ENCODE measurements at regions not wholly inside any gene's neighbourhood (a gene's known extent, or its start where the extent isn't known, plus 50 kb on each side); places are given as distances from the start of the nearest gene placed in this dataset.

DNA sequence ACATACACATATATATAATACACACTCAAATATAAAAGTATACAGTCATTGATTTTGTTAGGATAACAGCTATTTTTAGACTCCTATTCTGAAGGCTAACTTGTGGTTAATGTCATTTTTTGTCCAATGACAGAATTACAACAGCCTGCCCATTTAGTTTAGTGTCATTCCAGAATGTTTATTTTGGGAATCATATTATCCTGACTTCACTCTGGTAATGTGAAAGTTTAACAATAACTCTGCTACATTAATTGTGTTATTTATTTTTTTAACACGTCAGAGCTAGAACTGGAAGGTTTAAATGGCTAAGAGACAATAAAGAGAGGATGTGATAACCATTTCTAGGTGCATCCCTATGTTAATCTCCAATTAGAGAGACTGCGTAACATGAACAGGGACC, 648.1 kb downstream of the USP25 start:
- H3K4me1 Mint-ChIP-seq (ENCODE audit: low read depth, unreplicated experiment): peaks cover 1% of the 10 kb centered on the region
- H3K36me3 Mint-ChIP-seq (ENCODE audit: unreplicated experiment): no peaks in the 10 kb centered on the region

DNA sequence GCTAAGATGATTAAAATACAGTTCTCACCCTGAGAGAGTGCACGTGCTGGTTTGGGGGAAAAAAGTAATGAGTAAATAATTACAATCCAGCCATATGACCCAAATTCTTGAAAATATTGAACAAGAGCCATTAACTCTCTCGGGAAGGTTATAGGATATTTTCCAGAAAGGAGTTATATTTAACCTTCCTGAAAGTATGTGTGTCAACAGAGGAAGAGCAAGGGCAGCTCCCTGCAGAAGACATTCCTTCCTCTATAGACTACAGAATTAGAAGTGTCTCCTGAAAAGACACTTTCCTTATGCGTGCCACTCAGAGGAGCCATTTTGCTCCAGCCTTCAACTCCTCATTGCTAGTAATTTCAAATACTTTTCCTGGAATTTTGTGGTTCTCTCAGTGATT, 648.7 kb downstream of the USP25 start:
- Mint-ChIP-seq H3K27me3 (ENCODE audit: unreplicated experiment) (no peaks in the 10 kb centered on the region), H3K4me3 (ENCODE audit: unreplicated experiment) (no peak overlapping the region), H3K4me1 (ENCODE audit: low read depth, unreplicated experiment) (peaks cover 1% of the 10 kb centered on the region), H3K9me3 (ENCODE audit: unreplicated experiment) (no peaks in the 10 kb centered on the region), H3K27ac (ENCODE audit: unreplicated experiment) (no peak overlapping the region), H3K36me3 (ENCODE audit: unreplicated experiment) (no peaks in the 10 kb centered on the region)
- no peak for DNase-seq
- TF ChIP-seq, protein P1, sequence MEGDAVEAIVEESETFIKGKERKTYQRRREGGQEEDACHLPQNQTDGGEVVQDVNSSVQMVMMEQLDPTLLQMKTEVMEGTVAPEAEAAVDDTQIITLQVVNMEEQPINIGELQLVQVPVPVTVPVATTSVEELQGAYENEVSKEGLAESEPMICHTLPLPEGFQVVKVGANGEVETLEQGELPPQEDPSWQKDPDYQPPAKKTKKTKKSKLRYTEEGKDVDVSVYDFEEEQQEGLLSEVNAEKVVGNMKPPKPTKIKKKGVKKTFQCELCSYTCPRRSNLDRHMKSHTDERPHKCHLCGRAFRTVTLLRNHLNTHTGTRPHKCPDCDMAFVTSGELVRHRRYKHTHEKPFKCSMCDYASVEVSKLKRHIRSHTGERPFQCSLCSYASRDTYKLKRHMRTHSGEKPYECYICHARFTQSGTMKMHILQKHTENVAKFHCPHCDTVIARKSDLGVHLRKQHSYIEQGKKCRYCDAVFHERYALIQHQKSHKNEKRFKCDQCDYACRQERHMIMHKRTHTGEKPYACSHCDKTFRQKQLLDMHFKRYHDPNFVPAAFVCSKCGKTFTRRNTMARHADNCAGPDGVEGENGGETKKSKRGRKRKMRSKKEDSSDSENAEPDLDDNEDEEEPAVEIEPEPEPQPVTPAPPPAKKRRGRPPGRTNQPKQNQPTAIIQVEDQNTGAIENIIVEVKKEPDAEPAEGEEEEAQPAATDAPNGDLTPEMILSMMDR (IDR thresholded peaks at IDR 0.05; ENCODE audit: partially characterized antibody, unreplicated experiment): no peak

More for the DNA sequence above, 648.1 kb downstream of the USP25 start:
- TF ChIP-seq, protein P1 (IDR thresholded peaks at IDR 0.05; ENCODE audit: partially characterized antibody, unreplicated experiment): no peak
- Mint-ChIP-seq H3K27me3 (ENCODE audit: unreplicated experiment) (no peaks in the 10 kb centered on the region), H3K4me3 (ENCODE audit: unreplicated experiment) (no peak overlapping the region), H3K9me3 (ENCODE audit: unreplicated experiment) (no peaks in the 10 kb centered on the region), H3K27ac (ENCODE audit: unreplicated experiment) (no peak overlapping the region)
- no peak for DNase-seq

DNA sequence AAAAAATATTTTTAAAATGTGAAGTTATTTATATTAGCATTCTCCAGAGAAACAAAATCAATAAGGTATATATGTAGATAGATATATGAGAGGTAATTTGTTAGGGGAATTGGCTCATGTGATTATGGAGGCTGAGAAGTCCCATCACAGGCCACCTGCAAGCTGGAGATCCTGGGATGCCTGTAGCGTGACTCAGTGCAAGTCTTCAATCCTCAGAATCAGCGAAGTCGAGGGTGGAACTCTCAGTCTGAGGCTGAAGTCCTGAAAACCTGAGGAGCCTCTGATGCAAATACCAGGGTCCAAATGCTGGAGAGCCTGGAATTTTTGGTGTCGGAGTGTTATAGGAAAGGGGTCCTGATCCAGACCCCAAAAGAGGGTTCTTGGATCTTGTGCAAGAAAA, 658.5 kb downstream of the USP25 start:
- no peaks in the 10 kb centered on the region for H3K9me3 Mint-ChIP-seq (ENCODE audit: unreplicated experiment)
- no peak overlapping the region for H3K27ac Mint-ChIP-seq (ENCODE audit: unreplicated experiment)
- peaks cover 3% of the 10 kb centered on the region for H3K27me3 Mint-ChIP-seq (ENCODE audit: unreplicated experiment)
- TF ChIP-seq, protein P1 (IDR thresholded peaks at IDR 0.05; ENCODE audit: partially characterized antibody, unreplicated experiment): no peak
- no peak for DNase-seq
- H3K36me3 Mint-ChIP-seq (ENCODE audit: unreplicated experiment): no peaks in the 10 kb centered on the region
- H3K4me3 Mint-ChIP-seq (ENCODE audit: unreplicated experiment): no peak overlapping the region
- no peaks in the 10 kb centered on the region for H3K4me1 Mint-ChIP-seq (ENCODE audit: low read depth, unreplicated experiment)

DNA sequence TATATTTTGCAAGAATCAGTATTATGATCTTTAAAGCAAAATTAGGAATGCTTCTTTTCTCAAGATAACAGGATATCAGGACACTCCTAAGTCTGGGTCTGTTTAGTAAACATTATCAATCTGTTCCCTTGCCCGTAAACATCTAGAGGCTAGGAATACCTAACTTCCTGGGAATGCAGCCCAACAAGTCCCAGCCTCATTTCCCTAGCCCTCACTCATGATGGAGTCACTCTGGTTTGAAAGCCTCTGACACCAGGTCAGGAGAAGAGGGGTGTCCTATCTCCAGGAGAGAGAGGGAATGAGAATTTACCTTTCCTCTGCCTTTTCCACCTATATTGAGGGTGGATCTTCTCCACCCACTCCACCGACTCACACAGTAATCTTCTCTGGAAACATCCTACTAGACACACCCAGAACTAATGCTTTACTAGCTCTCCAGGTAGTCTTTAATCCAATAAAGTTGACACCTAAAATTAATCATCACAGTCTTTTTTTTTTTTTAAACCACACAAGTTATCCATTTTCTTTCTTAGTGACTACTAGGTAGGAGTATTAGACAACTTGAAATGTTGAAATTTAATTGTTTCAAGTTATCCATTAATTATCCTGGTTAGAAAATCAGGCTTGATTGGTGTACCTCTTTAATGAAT, 659.3 kb downstream of the USP25 start:
- DNase-seq: no peak
- Mint-ChIP-seq H3K36me3 (ENCODE audit: unreplicated experiment) (no peaks in the 10 kb centered on the region), H3K4me1 (ENCODE audit: low read depth, unreplicated experiment) (no peaks in the 10 kb centered on the region), H3K9me3 (ENCODE audit: unreplicated experiment) (no peaks in the 10 kb centered on the region), H3K4me3 (ENCODE audit: unreplicated experiment) (no peak overlapping the region), H3K27ac (ENCODE audit: unreplicated experiment) (no peak overlapping the region), H3K27me3 (ENCODE audit: unreplicated experiment) (peaks cover 2% of the 10 kb centered on the region)
- TF ChIP-seq, protein P1 (IDR thresholded peaks at IDR 0.05; ENCODE audit: partially characterized antibody, unreplicated experiment): no peak

DNA sequence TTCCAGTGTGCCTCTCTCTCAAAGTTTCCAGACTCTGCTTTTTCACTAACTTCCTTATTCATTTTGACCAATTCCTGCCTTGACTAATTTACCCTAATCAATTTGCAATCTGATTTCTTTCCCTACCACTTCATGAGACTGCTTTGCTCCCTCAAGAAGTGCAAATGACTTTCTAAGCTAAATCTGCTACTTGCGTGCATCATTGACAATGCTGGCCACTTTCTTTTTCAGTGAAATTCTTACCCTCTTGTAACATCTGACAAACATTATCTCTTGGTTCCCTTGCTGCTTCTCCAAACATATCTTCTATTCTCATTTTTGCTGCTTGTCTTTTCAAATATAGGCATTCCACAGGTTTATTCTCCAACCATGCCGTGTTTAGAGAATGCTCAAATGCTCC, 659.9 kb downstream of the USP25 start:
- Mint-ChIP-seq H3K9me3 (ENCODE audit: unreplicated experiment) (no peaks in the 10 kb centered on the region), H3K27me3 (ENCODE audit: unreplicated experiment) (peaks cover 2% of the 10 kb centered on the region), H3K36me3 (ENCODE audit: unreplicated experiment) (no peaks in the 10 kb centered on the region), H3K4me1 (ENCODE audit: low read depth, unreplicated experiment) (no peaks in the 10 kb centered on the region), H3K27ac (ENCODE audit: unreplicated experiment) (no peak overlapping the region), H3K4me3 (ENCODE audit: unreplicated experiment) (no peak overlapping the region)
- TF ChIP-seq, protein P1 (IDR thresholded peaks at IDR 0.05; ENCODE audit: partially characterized antibody, unreplicated experiment): no peak
- no peak for DNase-seq

All from glutamatergic neuron (in vitro differentiated cells).